Endothelial cell of umbilical vein (primary cell): ENCODE measurements at regions not wholly inside any gene's neighbourhood (a gene's known extent, or its start where the extent isn't known, plus 50 kb on each side); places are given as distances from the start of the nearest gene placed in this dataset.

Experiments
- BruUV-seq: library from RNA; stranded (reverse); fragments of 400-500 nt; replicated peaks from 2 replicates; lab custom pipeline; 2021; lab: Mats Ljungman, UMichigan
- CTCF ChIA-PET: fragments of 300-600, 350-600 bp; sonication (Branson Sonifier 250); formaldehyde crosslinking; loops from one replicate; lab custom pipeline; 2021; ENCODE audit warnings: antibody characterized with exemption, inconsistent platforms; lab: Charles Lee
- POLR2A ChIA-PET: fragments of 300-600, 350-600 bp; sonication (Branson Sonifier 250); formaldehyde crosslinking; loops from one replicate; lab custom pipeline; 2021; ENCODE audit warnings: antibody characterized with exemption, inconsistent platforms; lab: Charles Lee
- DNase-seq: peaks from one replicate; pipeline ENCODE4 v3.0.0-alpha.2; 2011; ENCODE audit warnings: low read depth, low spot score
- FAIRE-seq: peaks from 2 replicates; lab custom pipeline; 2011; peaks lifted over from hg19 to GRCh38; lab: Jason Lieb, UNC
- H2AFZ ChIP-seq: 2 replicates; pipeline ENCODE4 v1.6.0; 2012; ENCODE audit warnings: low read depth, low read length, control low read depth, inconsistent platforms
- H3K27ac ChIP-seq: 2 replicates; pipeline ENCODE4 v1.5.1; 2011; ENCODE audit warnings: low read depth, mild to moderate bottlenecking, control low read depth, low read length, moderate library complexity; ENCODE audit not compliant: insufficient read depth
- H3K27me3 ChIP-seq, 2 experiments: 2 replicates each; pipeline versions ENCODE4 v1.6.0 to v1.6.1; 2011; ENCODE audit warnings: low read length in 2 of 2, mixed read lengths in 1 of 2; ENCODE audit not compliant: control insufficient read depth in 2 of 2, insufficient read depth in 2 of 2
- H3K36me3 ChIP-seq, 2 experiments: 2 replicates in 1 of 2; 3 replicates in 1 of 2; pipeline ENCODE4 v1.5.1; 2011; ENCODE audit warnings: low read length in 2 of 2, mild to moderate bottlenecking in 1 of 2, moderate library complexity in 1 of 2; ENCODE audit not compliant: control insufficient read depth in 2 of 2, insufficient read depth in 2 of 2; ENCODE audit errors: extremely low read depth in 1 of 2
- H3K4me1 ChIP-seq: 3 replicates; pipeline ENCODE4 v1.5.1; 2011; ENCODE audit warnings: mild to moderate bottlenecking, low read length; ENCODE audit not compliant: control insufficient read depth, insufficient read depth; ENCODE audit errors: extremely low read depth
- H3K4me2 ChIP-seq: 2 replicates; pipeline ENCODE4 v1.6.1; 2011; ENCODE audit warnings: low read length, control low read depth, mixed read lengths; ENCODE audit not compliant: insufficient read depth
- H3K4me3 ChIP-seq, 3 experiments: fragments of 200-600 bp in 1 of 3; sonication (generic), shearing (Covaris generic) in 1 of 3; replicated peaks in 1 of 3; 2 replicates each; pipeline ENCODE4 v1.5.1; 2011 to 2016; ENCODE audit warnings: control low read depth in 3 of 3, low read length in 3 of 3, mild to moderate bottlenecking in 2 of 3, inconsistent platforms in 1 of 3, low read depth in 1 of 3, moderate library complexity in 1 of 3; ENCODE audit not compliant: insufficient read depth in 1 of 3
- H3K79me2 ChIP-seq: 2 replicates; pipeline ENCODE4 v1.6.0; 2012; ENCODE audit warnings: low read length, inconsistent platforms; ENCODE audit not compliant: control insufficient read depth, insufficient read depth
- H3K9ac ChIP-seq: replicated peaks from 2 replicates; pipeline ENCODE3; 2011; ENCODE audit warnings: low read length, control low read depth; ENCODE audit not compliant: insufficient read depth; ENCODE audit errors: extremely low read depth
- H3K9me1 ChIP-seq: replicated peaks from 3 replicates; pipeline ENCODE4 v1.6.0; 2011; ENCODE audit warnings: mild to moderate bottlenecking, low read length; ENCODE audit not compliant: control insufficient read depth, insufficient read depth; ENCODE audit errors: extremely low read depth
- H3K9me3 ChIP-seq: replicated peaks from 2 replicates; pipeline ENCODE4 v1.5.1; 2012; ENCODE audit warnings: low read length, inconsistent platforms; ENCODE audit not compliant: control insufficient read depth, insufficient read depth
- H4K20me1 ChIP-seq: replicated peaks from 2 replicates; pipeline ENCODE3; 2011; ENCODE audit warnings: mild to moderate bottlenecking, low read length; ENCODE audit not compliant: control insufficient read depth, insufficient read depth; ENCODE audit errors: extremely low read depth
- EZH2 ChIP-seq: IDR thresholded peaks from 2 replicates; pipeline ENCODE4 v1.6.1; 2012; ENCODE audit warnings: borderline replicate concordance, low read depth, mild to moderate bottlenecking, moderate library complexity, low read length, inconsistent platforms; ENCODE audit not compliant: severe bottlenecking
- FOS ChIP-seq: IDR thresholded peaks from 2 replicates; pipeline ENCODE4 v1.6.1; 2011; ENCODE audit warnings: mild to moderate bottlenecking, low read length, moderate library complexity, borderline replicate concordance; ENCODE audit not compliant: insufficient read depth
- MYC ChIP-seq: IDR thresholded peaks from one replicate; pipeline ENCODE4 v1.6.1; 2011; ENCODE audit warnings: mild to moderate bottlenecking, low read depth, low read length
- POLR2AphosphoS5 ChIP-seq: IDR thresholded peaks from 2 replicates; pipeline ENCODE4 v1.6.1; 2012; ENCODE audit warnings: low read depth, mild to moderate bottlenecking, control low read depth, low read length, moderate library complexity; ENCODE audit not compliant: insufficient read depth
- dilution Hi-C: fragments of 300-500 bp; cut with MboI; formaldehyde crosslinking; loops from one replicate; pipeline ENCODE4 v1.15.0; 2019; ENCODE audit warnings: low sequenced_read_pairs; ENCODE audit not compliant: extremely low pct_ligation_motif_present
- intact Hi-C: fragments of 100-400 bp; cut with micrococcal nuclease; formaldehyde crosslinking; loops from one replicate; pipeline ENCODE4 v1.10.0; 2022
- TF ChIP-seq, protein P1 (sequence below), 2 donors: IDR thresholded peaks; 1 replicate in 1 of 2; 2 replicates in 1 of 2; pipeline ENCODE4 v1.5.1; 2011; ENCODE audit warnings: low read length in 2 of 2, mild to moderate bottlenecking in 2 of 2, moderate library complexity in 2 of 2, control low read depth in 1 of 2, inconsistent platforms in 1 of 2, low read depth in 1 of 2; ENCODE audit not compliant: insufficient read depth in 1 of 2; ENCODE audit errors: extremely low read depth in 1 of 2

- no peak overlapping the region for H3K27ac ChIP-seq
- H3K4me3 ChIP-seq: no peak overlapping the region
- H3K9me3 ChIP-seq: no peaks in the 10 kb centered on the region
- H3K27me3 ChIP-seq: peaks cover 0 to 2% of the 10 kb centered on the region in 2 experiments
- BruUV-seq: no TSS peak
- ChIA-PET POLR2A (no interaction called here), CTCF (no interaction called here)
- TF ChIP-seq EZH2: no peak
- no peak for TF ChIP-seq FOS
- TF ChIP-seq POLR2AphosphoS5: no peak
- TF ChIP-seq MYC: no peak
- DNase-seq (no peak), FAIRE-seq (no peak)
- intact Hi-C loops: no loop called here
- H3K36me3 ChIP-seq: no peaks in the 10 kb centered on the region
- H3K9ac ChIP-seq: no peak overlapping the region
- no peaks in the 10 kb centered on the region for H3K9me1 ChIP-seq
- no peaks in the 10 kb centered on the region for H3K79me2 ChIP-seq
- H3K4me1 ChIP-seq: no peaks in the 10 kb centered on the region
- H4K20me1 ChIP-seq: no peaks in the 10 kb centered on the region
- no peak overlapping the region for H2AFZ ChIP-seq
- dilution Hi-C loops: no loop called here
- no peak overlapping the region for H3K4me2 ChIP-seq
Observed at GRCh38 chr15:77768521-77769078, 135.9 kb upstream of the LINGO1 start.

GRCh38 chr15:77768107-77768506 is 135.4 kb upstream of the LINGO1 start:
- no peak overlapping the region for H3K27ac ChIP-seq
- ChIA-PET POLR2A (no interaction called here), CTCF (no interaction called here)
- no peak overlapping the region for H2AFZ ChIP-seq
- intact Hi-C loops: no loop called here
- H3K4me2 ChIP-seq: no peak overlapping the region
- no peaks in the 10 kb centered on the region for H3K9me3 ChIP-seq
- H3K27me3 ChIP-seq: peaks cover 0 to 2% of the 10 kb centered on the region in 2 experiments
- BruUV-seq: no TSS peak
- H3K9ac ChIP-seq: no peak overlapping the region
- no peak overlapping the region for H3K4me3 ChIP-seq
- H4K20me1 ChIP-seq: no peaks in the 10 kb centered on the region
- TF ChIP-seq, protein P1, sequence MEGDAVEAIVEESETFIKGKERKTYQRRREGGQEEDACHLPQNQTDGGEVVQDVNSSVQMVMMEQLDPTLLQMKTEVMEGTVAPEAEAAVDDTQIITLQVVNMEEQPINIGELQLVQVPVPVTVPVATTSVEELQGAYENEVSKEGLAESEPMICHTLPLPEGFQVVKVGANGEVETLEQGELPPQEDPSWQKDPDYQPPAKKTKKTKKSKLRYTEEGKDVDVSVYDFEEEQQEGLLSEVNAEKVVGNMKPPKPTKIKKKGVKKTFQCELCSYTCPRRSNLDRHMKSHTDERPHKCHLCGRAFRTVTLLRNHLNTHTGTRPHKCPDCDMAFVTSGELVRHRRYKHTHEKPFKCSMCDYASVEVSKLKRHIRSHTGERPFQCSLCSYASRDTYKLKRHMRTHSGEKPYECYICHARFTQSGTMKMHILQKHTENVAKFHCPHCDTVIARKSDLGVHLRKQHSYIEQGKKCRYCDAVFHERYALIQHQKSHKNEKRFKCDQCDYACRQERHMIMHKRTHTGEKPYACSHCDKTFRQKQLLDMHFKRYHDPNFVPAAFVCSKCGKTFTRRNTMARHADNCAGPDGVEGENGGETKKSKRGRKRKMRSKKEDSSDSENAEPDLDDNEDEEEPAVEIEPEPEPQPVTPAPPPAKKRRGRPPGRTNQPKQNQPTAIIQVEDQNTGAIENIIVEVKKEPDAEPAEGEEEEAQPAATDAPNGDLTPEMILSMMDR (IDR thresholded peaks at IDR 0.05; ENCODE audit: extremely low read depth in 1 of 2, insufficient read depth in 1 of 2, low read depth in 1 of 2, low read length in 2 of 2): no peak
- TF ChIP-seq EZH2 (no peak), FOS (no peak)
- H3K9me1 ChIP-seq: no peaks in the 10 kb centered on the region
- H3K36me3 ChIP-seq: no peaks in the 10 kb centered on the region
- FAIRE-seq (no peak), DNase-seq (no peak)
- H3K79me2 ChIP-seq: no peaks in the 10 kb centered on the region
- dilution Hi-C loops: no loop called here
- no peaks in the 10 kb centered on the region for H3K4me1 ChIP-seq
